ENCODE measurements at regions not wholly inside any gene's neighbourhood (a gene's known extent, or its start where the extent isn't known, plus 50 kb on each side); places are given as distances from the start of the nearest gene placed in this dataset.

DNA sequence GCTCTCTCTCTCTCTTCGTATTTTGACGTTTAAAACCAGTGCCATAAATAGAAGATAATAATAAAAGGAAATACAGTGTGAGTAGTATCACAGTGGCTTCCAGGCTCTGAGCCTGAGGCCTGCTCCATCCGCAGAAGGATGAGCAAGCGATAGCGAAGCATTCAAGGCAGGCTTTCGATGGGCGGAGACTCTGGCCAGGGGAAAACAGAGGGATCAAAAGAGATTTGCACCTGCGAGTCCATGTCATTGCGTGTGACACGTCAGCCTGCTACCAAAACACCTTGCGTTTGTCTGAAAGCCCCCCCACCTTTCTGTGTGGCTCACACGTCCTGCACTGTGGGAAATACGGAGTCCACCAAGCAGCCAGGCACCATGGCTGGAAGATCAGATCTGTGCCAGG, 377.3 kb upstream of the SULF2 start:
- no peaks in the 10 kb centered on the region for H3K27me3 ChIP-seq (ENCODE audit: control insufficient read depth, insufficient read depth, low read length)
- H3K36me3 ChIP-seq (ENCODE audit: control insufficient read depth, insufficient read depth, low read length) = no peaks in the 10 kb centered on the region
- H3K27ac ChIP-seq (ENCODE audit: low read depth, low read length) = no peak overlapping the region
- no peak overlapping the region for H3K9ac ChIP-seq (ENCODE audit: low read length)
- peaks cover 3% of the 10 kb centered on the region; the same call in 1 of the 2 replicates for H3K9me3 ChIP-seq (ENCODE audit: control insufficient read depth, insufficient read depth, low read depth, low read length)
- H3K4me3 ChIP-seq (ENCODE audit: low read depth, low read length) = no peak overlapping the region
- peaks cover 13% of the 10 kb centered on the region; the same call in 1 of the 2 replicates for H3K4me1 ChIP-seq (ENCODE audit: control insufficient read depth, insufficient read depth, low read length)

DNA sequence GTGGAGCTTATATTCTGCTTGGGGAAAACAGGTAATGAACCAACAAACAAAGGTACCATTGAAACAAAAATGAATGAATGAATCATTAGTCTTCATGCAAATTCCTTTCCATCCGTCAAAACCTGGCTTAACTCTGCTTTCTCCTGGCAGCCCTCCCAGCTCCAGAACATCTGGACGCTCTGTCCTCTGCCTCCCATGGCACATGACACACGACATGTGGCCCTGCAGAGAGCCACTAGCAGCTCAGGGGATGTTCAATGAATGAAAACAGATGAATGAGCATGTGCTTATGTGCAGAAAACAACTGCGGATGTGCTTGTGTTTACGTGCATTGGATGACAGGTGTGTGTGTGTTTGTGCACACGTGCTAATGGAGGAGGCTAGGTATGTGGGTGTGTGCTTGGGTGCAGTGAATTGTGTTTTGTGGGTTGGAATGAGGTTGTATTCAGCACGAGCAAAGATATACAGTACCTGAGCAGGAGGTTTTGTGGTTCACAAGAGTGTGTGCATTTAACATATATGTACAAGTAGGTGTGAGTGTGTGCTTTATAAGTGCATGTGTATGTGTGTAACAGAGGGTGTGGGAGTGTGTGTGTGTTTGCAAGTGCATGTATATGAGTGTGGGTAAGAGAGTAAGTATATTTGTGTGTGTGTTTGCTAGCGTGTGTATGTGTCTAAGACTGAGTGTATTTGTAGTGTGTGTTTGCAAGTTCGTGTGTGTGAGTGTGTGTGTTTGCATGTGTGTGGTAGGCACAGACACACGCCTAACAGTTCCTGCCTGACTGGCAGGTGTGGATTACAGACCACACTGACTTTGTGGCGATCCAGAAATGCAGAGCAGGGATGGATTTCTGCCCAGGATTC, 374.1 kb upstream of the SULF2 start:
- peaks cover 7% of the 10 kb centered on the region; the same call in 1 of the 2 replicates for H3K4me1 ChIP-seq (ENCODE audit: control insufficient read depth, insufficient read depth, low read length)
- no peaks in the 10 kb centered on the region for H3K27me3 ChIP-seq (ENCODE audit: control insufficient read depth, insufficient read depth, low read length)
- no peaks in the 10 kb centered on the region for H3K36me3 ChIP-seq (ENCODE audit: control insufficient read depth, insufficient read depth, low read length)
- peaks cover 26% of the 10 kb centered on the region for H3K9me3 ChIP-seq (ENCODE audit: control insufficient read depth, insufficient read depth, low read depth, low read length)
- no peak overlapping the region for H3K9ac ChIP-seq (ENCODE audit: low read length)
- H3K27ac ChIP-seq (ENCODE audit: low read depth, low read length) = no peak overlapping the region
- H3K4me3 ChIP-seq (ENCODE audit: low read depth, low read length) = no peak overlapping the region

DNA sequence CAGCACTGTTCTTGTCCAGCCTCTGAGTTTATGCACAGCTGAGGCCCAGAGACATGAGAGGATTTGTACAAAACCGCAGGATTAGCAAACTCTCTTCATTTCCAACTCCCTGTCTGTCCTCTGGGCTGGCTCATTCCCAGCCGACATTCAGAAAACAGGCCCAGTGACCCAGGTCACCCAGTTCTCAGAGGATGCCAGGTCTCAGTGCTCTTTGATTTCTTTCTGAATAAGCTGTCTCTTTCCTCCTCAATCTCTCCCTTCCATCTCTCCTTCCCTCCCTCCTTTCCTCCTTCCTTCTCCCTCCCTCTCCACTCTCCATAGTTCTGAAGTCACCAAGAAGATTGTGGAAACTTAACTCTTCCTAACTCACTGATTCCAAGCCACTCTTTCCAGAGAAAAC, 372.7 kb upstream of the SULF2 start:
- H3K27me3 ChIP-seq (ENCODE audit: control insufficient read depth, insufficient read depth, low read length) = no peaks in the 10 kb centered on the region
- H3K9me3 ChIP-seq (ENCODE audit: control insufficient read depth, insufficient read depth, low read depth, low read length) = peaks cover 26% of the 10 kb centered on the region
- no peaks in the 10 kb centered on the region for H3K36me3 ChIP-seq (ENCODE audit: control insufficient read depth, insufficient read depth, low read length)
- H3K9ac ChIP-seq (ENCODE audit: low read length) = no peak overlapping the region
- no peak overlapping the region for H3K27ac ChIP-seq (ENCODE audit: low read depth, low read length)
- no peaks in the 10 kb centered on the region for H3K4me1 ChIP-seq (ENCODE audit: control insufficient read depth, insufficient read depth, low read length)
- no peak overlapping the region for H3K4me3 ChIP-seq (ENCODE audit: low read depth, low read length)

DNA sequence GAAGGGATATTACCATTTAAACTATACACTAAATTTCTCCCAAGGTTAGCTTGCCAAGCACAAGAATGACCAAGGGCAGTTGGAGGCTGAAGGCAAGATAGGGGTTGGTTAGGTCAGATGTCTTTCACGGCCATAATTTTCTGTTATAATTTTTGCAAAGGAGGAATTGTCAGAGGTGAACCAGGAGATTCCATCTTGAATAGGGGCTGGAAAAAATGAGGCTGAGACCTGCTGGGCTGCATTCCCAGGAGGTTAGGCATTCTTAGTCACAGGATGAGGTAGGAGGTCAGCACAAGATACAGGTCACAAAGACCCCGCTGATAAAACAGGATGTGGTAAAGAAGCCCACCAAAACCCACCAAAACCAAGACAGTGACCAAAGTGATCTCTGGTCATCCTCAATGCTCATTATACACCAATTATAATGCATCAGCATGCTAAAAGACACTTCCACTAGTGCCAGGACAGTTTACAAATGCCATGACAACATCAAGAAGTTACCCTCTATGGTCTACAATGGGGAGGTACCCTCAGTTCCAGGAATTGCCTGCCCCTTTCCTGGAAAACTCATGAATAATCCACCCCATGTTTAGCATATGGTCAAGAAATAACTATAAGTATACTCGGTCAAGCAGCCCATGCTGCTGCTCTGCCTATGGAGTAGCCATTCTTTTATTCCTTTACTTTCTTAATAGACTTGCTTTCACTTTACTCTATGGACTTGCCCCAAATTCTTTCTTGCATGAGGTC, 371.8 kb upstream of the SULF2 start:
- H3K4me3 ChIP-seq (ENCODE audit: low read depth, low read length) = no peak overlapping the region
- no peak overlapping the region for H3K27ac ChIP-seq (ENCODE audit: low read depth, low read length)
- no peaks in the 10 kb centered on the region for H3K36me3 ChIP-seq (ENCODE audit: control insufficient read depth, insufficient read depth, low read length)
- no peaks in the 10 kb centered on the region for H3K4me1 ChIP-seq (ENCODE audit: control insufficient read depth, insufficient read depth, low read length)
- H3K9me3 ChIP-seq (ENCODE audit: control insufficient read depth, insufficient read depth, low read depth, low read length) = peaks cover 26% of the 10 kb centered on the region
- H3K9ac ChIP-seq (ENCODE audit: low read length) = no peak overlapping the region
- H3K27me3 ChIP-seq (ENCODE audit: control insufficient read depth, insufficient read depth, low read length) = no peaks in the 10 kb centered on the region

DNA sequence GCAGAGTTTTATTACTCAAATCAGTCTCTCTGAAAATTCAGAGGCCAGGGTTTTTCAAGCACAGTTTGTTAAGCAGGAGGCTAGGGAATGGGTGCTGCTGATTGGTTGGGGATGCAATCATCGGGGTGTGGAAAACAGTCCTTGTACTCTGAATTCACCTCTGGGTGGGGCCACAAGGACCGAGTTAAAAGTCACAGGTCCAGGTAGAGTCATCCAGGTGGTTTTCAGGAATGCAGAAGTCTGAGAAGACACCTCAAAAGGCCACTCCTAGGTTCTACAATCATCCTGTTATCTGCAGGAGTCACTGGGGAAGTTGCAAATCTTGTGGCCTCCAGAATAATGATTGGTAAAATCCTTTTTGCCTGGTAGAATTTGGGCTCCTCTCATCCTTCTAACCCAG, 371.2 kb upstream of the SULF2 start:
- Histone ChIP-seq H3K4me1 (ENCODE audit: control insufficient read depth, insufficient read depth, low read length) (no peaks in the 10 kb centered on the region), H3K9ac (ENCODE audit: low read length) (no peak overlapping the region), H3K9me3 (ENCODE audit: control insufficient read depth, insufficient read depth, low read depth, low read length) (peaks cover 26% of the 10 kb centered on the region), H3K27me3 (ENCODE audit: control insufficient read depth, insufficient read depth, low read length) (no peaks in the 10 kb centered on the region), H3K4me3 (ENCODE audit: low read depth, low read length) (no peak overlapping the region), H3K27ac (ENCODE audit: low read depth, low read length) (no peak overlapping the region), H3K36me3 (ENCODE audit: control insufficient read depth, insufficient read depth, low read length) (no peaks in the 10 kb centered on the region)

- Histone ChIP-seq H3K27ac (ENCODE audit: low read depth, low read length) (no peak overlapping the region), H3K36me3 (ENCODE audit: control insufficient read depth, insufficient read depth, low read length) (no peaks in the 10 kb centered on the region), H3K4me1 (ENCODE audit: control insufficient read depth, insufficient read depth, low read length) (0 out of 2 replicates have a peak, but pooled peaks cover 2% of the 10 kb centered on the region), H3K9ac (ENCODE audit: low read length) (no peak overlapping the region), H3K27me3 (ENCODE audit: control insufficient read depth, insufficient read depth, low read length) (no peaks in the 10 kb centered on the region), H3K9me3 (ENCODE audit: control insufficient read depth, insufficient read depth, low read depth, low read length) (peaks cover 26% of the 10 kb centered on the region), H3K4me3 (ENCODE audit: low read depth, low read length) (no peak overlapping the region)
These were observed 370.0 kb upstream of the SULF2 start for GRCh38 chr20:48155268-48155667.

DNA sequence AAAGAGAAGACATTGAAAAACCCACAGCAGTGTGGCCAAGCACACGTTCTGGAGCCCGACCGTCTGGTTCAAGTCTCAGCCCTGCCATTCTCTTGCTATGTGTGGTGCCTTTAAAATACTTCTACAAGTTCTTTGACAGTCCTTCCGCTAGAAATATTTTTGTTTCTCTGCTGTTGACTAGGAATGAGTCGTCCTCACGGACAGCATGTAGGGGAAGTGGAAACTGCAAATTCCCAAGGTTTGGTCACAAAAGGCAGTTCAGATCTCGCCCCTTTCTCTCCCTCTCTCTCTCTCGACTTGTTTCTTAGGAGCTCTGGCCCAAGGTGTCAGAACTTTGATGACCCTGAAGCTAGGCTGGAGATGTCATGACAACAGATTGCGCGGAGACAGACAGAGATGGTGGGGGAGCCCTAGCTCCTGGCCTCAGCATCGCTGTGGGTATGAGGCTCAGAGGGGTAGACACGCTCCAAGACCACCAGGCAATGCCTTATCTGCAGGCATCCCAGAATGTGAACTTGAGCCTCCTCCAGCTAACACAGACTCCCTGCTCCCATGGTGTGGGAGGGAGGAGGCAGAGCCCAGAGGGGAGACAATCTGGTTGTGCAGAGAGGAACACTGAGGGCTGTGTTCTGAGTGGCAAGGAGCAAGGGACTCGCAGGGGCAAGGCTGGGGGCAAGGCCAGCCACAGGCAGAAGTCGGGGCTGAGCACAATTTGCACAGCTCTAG, 368.9 kb upstream of the SULF2 start:
- H3K4me3 ChIP-seq (ENCODE audit: low read depth, low read length) = no peak overlapping the region
- H3K4me1 ChIP-seq (ENCODE audit: control insufficient read depth, insufficient read depth, low read length) = 0 out of 2 replicates have a peak, but pooled peaks cover 2% of the 10 kb centered on the region
- no peaks in the 10 kb centered on the region for H3K36me3 ChIP-seq (ENCODE audit: control insufficient read depth, insufficient read depth, low read length)
- no peaks in the 10 kb centered on the region for H3K27me3 ChIP-seq (ENCODE audit: control insufficient read depth, insufficient read depth, low read length)
- H3K27ac ChIP-seq (ENCODE audit: low read depth, low read length) = no peak overlapping the region
- no peak overlapping the region for H3K9ac ChIP-seq (ENCODE audit: low read length)
- peaks cover 26% of the 10 kb centered on the region for H3K9me3 ChIP-seq (ENCODE audit: control insufficient read depth, insufficient read depth, low read depth, low read length)

DNA sequence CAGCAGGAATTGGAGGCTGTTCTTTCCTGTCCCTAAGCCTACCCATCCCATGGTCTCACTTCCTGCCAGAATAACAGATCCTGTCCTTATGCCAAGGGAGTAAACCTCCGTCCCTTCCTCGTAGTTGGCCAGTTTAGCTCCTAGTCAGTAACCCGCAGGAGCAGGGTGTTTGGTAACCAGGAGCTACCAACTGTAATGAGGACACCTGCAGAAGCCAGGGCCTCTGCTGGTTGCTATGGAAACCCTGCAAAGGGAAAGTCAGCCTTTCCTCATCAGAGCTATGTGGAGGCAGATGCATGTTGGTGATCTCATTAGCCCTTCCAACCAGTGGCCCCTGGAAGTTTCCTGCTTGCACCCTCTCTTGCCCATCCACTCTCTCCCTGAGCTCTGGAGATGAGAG, 368.2 kb upstream of the SULF2 start:
- no peak overlapping the region for H3K27ac ChIP-seq (ENCODE audit: low read depth, low read length)
- H3K4me1 ChIP-seq (ENCODE audit: control insufficient read depth, insufficient read depth, low read length) = 0 out of 2 replicates have a peak, but pooled peaks cover 2% of the 10 kb centered on the region
- H3K27me3 ChIP-seq (ENCODE audit: control insufficient read depth, insufficient read depth, low read length) = no peaks in the 10 kb centered on the region
- no peaks in the 10 kb centered on the region for H3K36me3 ChIP-seq (ENCODE audit: control insufficient read depth, insufficient read depth, low read length)
- H3K9me3 ChIP-seq (ENCODE audit: control insufficient read depth, insufficient read depth, low read depth, low read length) = peaks cover 26% of the 10 kb centered on the region
- H3K4me3 ChIP-seq (ENCODE audit: low read depth, low read length) = no peak overlapping the region
- H3K9ac ChIP-seq (ENCODE audit: low read length) = no peak overlapping the region

DNA sequence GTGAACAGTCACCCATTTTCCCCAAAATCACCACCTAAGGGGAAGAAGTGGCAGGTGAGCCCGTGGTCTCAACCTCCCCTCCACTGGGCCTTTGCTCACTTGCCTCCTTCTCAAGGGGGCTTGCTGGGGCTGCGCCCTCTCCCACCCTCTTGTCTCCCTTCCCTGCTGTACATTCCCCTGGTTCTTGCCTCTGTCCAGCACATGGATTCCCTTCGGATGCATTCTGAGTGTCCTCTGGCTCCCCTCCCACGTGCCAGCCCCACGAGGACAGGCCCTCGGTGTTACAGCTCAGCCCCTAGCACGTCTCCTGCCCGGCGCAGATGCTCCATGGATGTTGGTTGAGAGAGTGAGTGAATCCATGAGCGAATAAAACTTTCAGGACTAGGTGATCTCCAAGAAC, 367.8 kb upstream of the SULF2 start:
- Histone ChIP-seq H3K9ac (ENCODE audit: low read length) (no peak overlapping the region), H3K27me3 (ENCODE audit: control insufficient read depth, insufficient read depth, low read length) (no peaks in the 10 kb centered on the region)

GRCh38 chr20:48150568-48150967, 365.3 kb upstream of the SULF2 start:
- no peak overlapping the region for H3K4me3 ChIP-seq (ENCODE audit: low read depth, low read length)
- no peak overlapping the region for H3K27ac ChIP-seq (ENCODE audit: low read depth, low read length)
- no peak overlapping the region for H3K9ac ChIP-seq (ENCODE audit: low read length)
- H3K36me3 ChIP-seq (ENCODE audit: control insufficient read depth, insufficient read depth, low read length) = no peaks in the 10 kb centered on the region
- H3K4me1 ChIP-seq (ENCODE audit: control insufficient read depth, insufficient read depth, low read length) = 0 out of 2 replicates have a peak, but pooled peaks cover 2% of the 10 kb centered on the region
- H3K9me3 ChIP-seq (ENCODE audit: control insufficient read depth, insufficient read depth, low read depth, low read length) = peaks cover 2% of the 10 kb centered on the region; the same call in 1 of the 2 replicates
- no peaks in the 10 kb centered on the region for H3K27me3 ChIP-seq (ENCODE audit: control insufficient read depth, insufficient read depth, low read length)

More for the DNA sequence above, 367.8 kb upstream of the SULF2 start:
- H3K27ac ChIP-seq (ENCODE audit: low read depth, low read length) = no peak overlapping the region
- H3K36me3 ChIP-seq (ENCODE audit: control insufficient read depth, insufficient read depth, low read length) = no peaks in the 10 kb centered on the region
- H3K9me3 ChIP-seq (ENCODE audit: control insufficient read depth, insufficient read depth, low read depth, low read length) = peaks cover 26% of the 10 kb centered on the region
- H3K4me3 ChIP-seq (ENCODE audit: low read depth, low read length) = no peak overlapping the region
- H3K4me1 ChIP-seq (ENCODE audit: control insufficient read depth, insufficient read depth, low read length) = 0 out of 2 replicates have a peak, but pooled peaks cover 2% of the 10 kb centered on the region
